ENCODE measurements at regions not wholly inside any gene's neighbourhood (a gene's known extent, or its start where the extent isn't known, plus 50 kb on each side); places are given as distances from the start of the nearest gene placed in this dataset.

GRCh38 chr6:145075425-145075824, 659.9 kb downstream of the EPM2A start:
- TF ChIP-seq CTCF (IDR thresholded peaks at IDR 0.05): no peak
- TF ChIP-seq POLR2A (IDR thresholded peaks at IDR 0.05): no peak
